HT-29 (cell line): ENCODE measurements at regions not wholly inside any gene's neighbourhood (a gene's known extent, or its start where the extent isn't known, plus 50 kb on each side); places are given as distances from the start of the nearest gene placed in this dataset.

Experiments used
- DNase-seq: peaks from one replicate; pipeline ENCODE4 v3.0.0-alpha.2; 2015; ENCODE audit warnings: low spot score

GRCh38 chr2:125490308-125490707, 1165.7 kb upstream of the GYPC start:
- DNase-seq: no peak

GRCh38 chr2:125491663-125492062, 1164.3 kb upstream of the GYPC start:
- DNase-seq: no peak

- DNase-seq: no peak
These were observed 1143.6 kb upstream of the GYPC start for GRCh38 chr2:125512313-125512712.

- DNase-seq: peak; percentile 46
These were observed 1139.4 kb upstream of the GYPC start for GRCh38 chr2:125516496-125517109.

- no peak for DNase-seq
These were observed 1129.9 kb upstream of the GYPC start for GRCh38 chr2:125526093-125526492.

- no peak for DNase-seq
These were observed 1120.9 kb upstream of the GYPC start for GRCh38 chr2:125535089-125535488.

- DNase-seq: no peak
These were observed 1111.9 kb upstream of the GYPC start for GRCh38 chr2:125543968-125544514.

GRCh38 chr2:125553768-125554167, 1102.2 kb upstream of the GYPC start:
- DNase-seq: no peak

GRCh38 chr2:125554956-125555355, 1101.0 kb upstream of the GYPC start:
- no peak for DNase-seq

- DNase-seq: no peak
These were observed 1096.8 kb upstream of the GYPC start for GRCh38 chr2:125559186-125559585.

GRCh38 chr2:125560855-125561254, 1095.1 kb upstream of the GYPC start:
- DNase-seq: no peak

GRCh38 chr2:125561302-125561701, 1094.7 kb upstream of the GYPC start:
- no peak for DNase-seq

- no peak for DNase-seq
These were observed 1093.0 kb upstream of the GYPC start for GRCh38 chr2:125562924-125563323.

- DNase-seq: no peak
These were observed 1091.5 kb upstream of the GYPC start for GRCh38 chr2:125564471-125564870.

GRCh38 chr2:125566422-125566821, 1089.5 kb upstream of the GYPC start:
- DNase-seq: no peak

- DNase-seq: no peak
These were observed 1088.9 kb upstream of the GYPC start for GRCh38 chr2:125567100-125567499.

GRCh38 chr2:125572660-125573059, 1083.3 kb upstream of the GYPC start:
- no peak for DNase-seq

- DNase-seq: no peak
These were observed 1082.5 kb upstream of the GYPC start for GRCh38 chr2:125573432-125573831.

- no peak for DNase-seq
These were observed 1079.4 kb upstream of the GYPC start for GRCh38 chr2:125576558-125576957.

- no peak for DNase-seq
These were observed 1074.4 kb upstream of the GYPC start for GRCh38 chr2:125581557-125581956.

GRCh38 chr2:125582516-125582915, 1073.4 kb upstream of the GYPC start:
- DNase-seq: no peak

GRCh38 chr2:125584732-125585131, 1071.2 kb upstream of the GYPC start:
- no peak for DNase-seq

- no peak for DNase-seq
These were observed 1067.2 kb upstream of the GYPC start for GRCh38 chr2:125588780-125589179.

GRCh38 chr2:125591954-125592353, 1064.0 kb upstream of the GYPC start:
- no peak for DNase-seq
